ENCODE measurements at regions not wholly inside any gene's neighbourhood (a gene's known extent, or its start where the extent isn't known, plus 50 kb on each side); places are given as distances from the start of the nearest gene placed in this dataset.

DNA sequence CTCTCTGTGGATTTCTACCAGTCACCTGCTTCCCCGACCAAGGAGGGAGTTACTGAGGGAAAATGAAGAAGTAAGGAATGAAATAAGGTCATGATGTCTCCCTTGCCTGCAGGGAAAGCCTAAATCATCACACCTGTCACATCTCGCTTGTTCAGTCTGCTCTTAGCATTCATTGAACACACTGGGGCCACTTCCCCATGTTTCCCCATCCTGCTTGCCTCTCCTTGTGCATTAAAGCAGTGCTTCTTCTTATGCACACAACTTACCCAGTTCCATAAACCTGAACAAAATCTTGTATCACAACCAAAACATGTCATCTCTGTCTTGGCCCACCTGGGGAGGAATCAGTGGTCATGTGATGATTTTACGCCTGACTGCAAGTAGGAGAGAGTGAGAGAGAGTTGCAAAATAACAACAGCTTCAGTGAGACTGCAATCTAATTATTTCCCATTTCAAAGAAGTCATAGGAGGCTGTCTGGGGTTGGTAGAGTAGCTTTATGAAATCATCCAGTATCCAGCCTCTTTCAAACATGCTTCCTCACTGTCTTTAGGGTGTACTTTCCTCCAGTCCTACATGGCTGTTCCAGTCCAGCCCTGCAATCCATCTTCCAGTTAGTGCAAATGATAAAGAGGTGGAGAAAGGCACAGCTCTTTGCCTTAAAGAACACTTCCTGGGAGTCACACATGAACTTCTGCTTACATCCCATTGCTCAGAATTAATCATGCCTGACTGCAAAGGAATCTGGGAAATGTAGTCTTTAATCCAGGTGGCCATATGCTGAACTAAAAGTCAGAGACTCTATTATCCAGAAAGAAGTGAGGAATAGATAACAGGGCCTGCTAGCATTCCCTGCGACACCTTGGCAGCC is 220.1 kb downstream of the HAUS1 start (continued):
- TF ChIP-seq, protein P1, sequence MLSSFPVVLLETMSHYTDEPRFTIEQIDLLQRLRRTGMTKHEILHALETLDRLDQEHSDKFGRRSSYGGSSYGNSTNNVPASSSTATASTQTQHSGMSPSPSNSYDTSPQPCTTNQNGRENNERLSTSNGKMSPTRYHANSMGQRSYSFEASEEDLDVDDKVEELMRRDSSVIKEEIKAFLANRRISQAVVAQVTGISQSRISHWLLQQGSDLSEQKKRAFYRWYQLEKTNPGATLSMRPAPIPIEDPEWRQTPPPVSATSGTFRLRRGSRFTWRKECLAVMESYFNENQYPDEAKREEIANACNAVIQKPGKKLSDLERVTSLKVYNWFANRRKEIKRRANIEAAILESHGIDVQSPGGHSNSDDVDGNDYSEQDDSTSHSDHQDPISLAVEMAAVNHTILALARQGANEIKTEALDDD (IDR thresholded peaks at IDR 0.05): no peak
- TF ChIP-seq RBM39 (optimal IDR thresholded peaks at IDR 0.05; ENCODE audit: low read depth, low read length) (no peak), HDGF (IDR thresholded peaks at IDR 0.05) (no peak), GTF2F1 (IDR thresholded peaks at IDR 0.05; ENCODE audit: low read depth, low read length) (no peak), ZNF644 (tag; IDR thresholded peaks at IDR 0.05; ENCODE audit: low read depth) (no peak), TAF1 (IDR thresholded peaks at IDR 0.05; ENCODE audit: control insufficient read depth, extremely low read depth, insufficient read depth, low read length, severe bottlenecking) (no peak), SMARCB1 (IDR thresholded peaks at IDR 0.05; ENCODE audit: insufficient read length, low read depth) (no peak), ZFP1 (CRISPR knock-in tag; IDR thresholded peaks at IDR 0.05) (no peak), MTA3 (IDR thresholded peaks at IDR 0.05; ENCODE audit: borderline replicate concordance) (no peak)
- TF ChIP-seq, protein P2, sequence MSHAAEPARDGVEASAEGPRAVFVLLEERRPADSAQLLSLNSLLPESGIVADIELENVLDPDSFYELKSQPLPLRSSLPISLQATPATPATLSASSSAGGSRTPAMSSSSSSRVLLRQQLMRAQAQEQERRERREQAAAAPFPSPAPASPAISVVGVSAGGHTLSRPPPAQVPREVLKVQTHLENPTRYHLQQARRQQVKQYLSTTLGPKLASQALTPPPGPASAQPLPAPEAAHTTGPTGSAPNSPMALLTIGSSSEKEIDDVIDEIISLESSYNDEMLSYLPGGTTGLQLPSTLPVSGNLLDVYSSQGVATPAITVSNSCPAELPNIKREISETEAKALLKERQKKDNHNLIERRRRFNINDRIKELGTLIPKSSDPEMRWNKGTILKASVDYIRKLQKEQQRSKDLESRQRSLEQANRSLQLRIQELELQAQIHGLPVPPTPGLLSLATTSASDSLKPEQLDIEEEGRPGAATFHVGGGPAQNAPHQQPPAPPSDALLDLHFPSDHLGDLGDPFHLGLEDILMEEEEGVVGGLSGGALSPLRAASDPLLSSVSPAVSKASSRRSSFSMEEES (CRISPR knock-in tag; IDR thresholded peaks at IDR 0.05): peak; percentile 37
- TF ChIP-seq, protein P3, sequence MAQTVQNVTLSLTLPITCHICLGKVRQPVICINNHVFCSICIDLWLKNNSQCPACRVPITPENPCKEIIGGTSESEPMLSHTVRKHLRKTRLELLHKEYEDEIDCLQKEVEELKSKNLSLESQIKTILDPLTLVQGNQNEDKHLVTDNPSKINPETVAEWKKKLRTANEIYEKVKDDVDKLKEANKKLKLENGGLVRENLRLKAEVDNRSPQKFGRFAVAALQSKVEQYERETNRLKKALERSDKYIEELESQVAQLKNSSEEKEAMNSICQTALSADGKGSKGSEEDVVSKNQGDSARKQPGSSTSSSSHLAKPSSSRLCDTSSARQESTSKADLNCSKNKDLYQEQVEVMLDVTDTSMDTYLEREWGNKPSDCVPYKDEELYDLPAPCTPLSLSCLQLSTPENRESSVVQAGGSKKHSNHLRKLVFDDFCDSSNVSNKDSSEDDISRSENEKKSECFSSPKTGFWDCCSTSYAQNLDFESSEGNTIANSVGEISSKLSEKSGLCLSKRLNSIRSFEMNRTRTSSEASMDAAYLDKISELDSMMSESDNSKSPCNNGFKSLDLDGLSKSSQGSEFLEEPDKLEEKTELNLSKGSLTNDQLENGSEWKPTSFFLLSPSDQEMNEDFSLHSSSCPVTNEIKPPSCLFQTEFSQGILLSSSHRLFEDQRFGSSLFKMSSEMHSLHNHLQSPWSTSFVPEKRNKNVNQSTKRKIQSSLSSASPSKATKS (CRISPR knock-in tag; IDR thresholded peaks at IDR 0.05): no peak
- TF ChIP-seq, protein P4, sequence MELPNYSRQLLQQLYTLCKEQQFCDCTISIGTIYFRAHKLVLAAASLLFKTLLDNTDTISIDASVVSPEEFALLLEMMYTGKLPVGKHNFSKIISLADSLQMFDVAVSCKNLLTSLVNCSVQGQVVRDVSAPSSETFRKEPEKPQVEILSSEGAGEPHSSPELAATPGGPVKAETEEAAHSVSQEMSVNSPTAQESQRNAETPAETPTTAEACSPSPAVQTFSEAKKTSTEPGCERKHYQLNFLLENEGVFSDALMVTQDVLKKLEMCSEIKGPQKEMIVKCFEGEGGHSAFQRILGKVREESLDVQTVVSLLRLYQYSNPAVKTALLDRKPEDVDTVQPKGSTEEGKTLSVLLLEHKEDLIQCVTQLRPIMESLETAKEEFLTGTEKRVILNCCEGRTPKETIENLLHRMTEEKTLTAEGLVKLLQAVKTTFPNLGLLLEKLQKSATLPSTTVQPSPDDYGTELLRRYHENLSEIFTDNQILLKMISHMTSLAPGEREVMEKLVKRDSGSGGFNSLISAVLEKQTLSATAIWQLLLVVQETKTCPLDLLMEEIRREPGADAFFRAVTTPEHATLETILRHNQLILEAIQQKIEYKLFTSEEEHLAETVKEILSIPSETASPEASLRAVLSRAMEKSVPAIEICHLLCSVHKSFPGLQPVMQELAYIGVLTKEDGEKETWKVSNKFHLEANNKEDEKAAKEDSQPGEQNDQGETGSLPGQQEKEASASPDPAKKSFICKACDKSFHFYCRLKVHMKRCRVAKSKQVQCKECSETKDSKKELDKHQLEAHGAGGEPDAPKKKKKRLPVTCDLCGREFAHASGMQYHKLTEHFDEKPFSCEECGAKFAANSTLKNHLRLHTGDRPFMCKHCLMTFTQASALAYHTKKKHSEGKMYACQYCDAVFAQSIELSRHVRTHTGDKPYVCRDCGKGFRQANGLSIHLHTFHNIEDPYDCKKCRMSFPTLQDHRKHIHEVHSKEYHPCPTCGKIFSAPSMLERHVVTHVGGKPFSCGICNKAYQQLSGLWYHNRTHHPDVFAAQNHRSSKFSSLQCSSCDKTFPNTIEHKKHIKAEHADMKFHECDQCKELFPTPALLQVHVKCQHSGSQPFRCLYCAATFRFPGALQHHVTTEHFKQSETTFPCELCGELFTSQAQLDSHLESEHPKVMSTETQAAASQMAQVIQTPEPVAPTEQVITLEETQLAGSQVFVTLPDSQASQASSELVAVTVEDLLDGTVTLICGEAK (IDR thresholded peaks at IDR 0.05): peak; percentile 29; the same call in 1 of the 2 replicates
- TF ChIP-seq, protein P4 (CRISPR knock-in tag; IDR thresholded peaks at IDR 0.05): no peak
